ENCODE measurements at regions not wholly inside any gene's neighbourhood (a gene's known extent, or its start where the extent isn't known, plus 50 kb on each side); places are given as distances from the start of the nearest gene placed in this dataset.

- Histone ChIP-seq H3K9ac (ENCODE audit: low read length) (no peak overlapping the region), H4K91ac (ENCODE audit: low read depth, low read length) (no peak overlapping the region), H2BK120ac (ENCODE audit: insufficient read depth, low read length, poor library complexity) (no peak overlapping the region), H3K79me1 (ENCODE audit: low read length) (peaks cover under 1% of the 10 kb centered on the region), H3K36me3 (ENCODE audit: control insufficient read depth in 1 of 2, insufficient read depth in 2 of 2, low read length in 2 of 2) (no peaks in the 10 kb centered on the region), H2AFZ (ENCODE audit: insufficient read depth, low read length, poor library complexity) (no peak overlapping the region), H2BK5ac (ENCODE audit: low read depth, low read length, poor library complexity) (no peak overlapping the region), H3K4ac (ENCODE audit: low read depth, low read length) (no peak overlapping the region), H3K9me3 (ENCODE audit: insufficient read depth, low read depth, low read length) (no peaks in the 10 kb centered on the region), H3K14ac (ENCODE audit: low read length) (no peak overlapping the region), H3K4me2 (ENCODE audit: low read length) (no peak overlapping the region), H3K4me3 (ENCODE audit: low read depth, low read length) (no peak overlapping the region), H3K4me1 (ENCODE audit: control insufficient read depth in 1 of 2, insufficient read depth in 2 of 2, low read length in 2 of 2) (no peaks in the 10 kb centered on the region), H3K23ac (ENCODE audit: low read length) (peak overlapping the region; percentile 61), H3K27ac (ENCODE audit: low read depth, low read length) (no peak overlapping the region), H3K79me2 (ENCODE audit: control insufficient read depth, insufficient read depth, low read length, poor library complexity) (no peaks in the 10 kb centered on the region), H2AK5ac (ENCODE audit: low read length) (no peak overlapping the region), H3K18ac (ENCODE audit: low read length) (no peak overlapping the region), H3K27me3 (ENCODE audit: insufficient read depth, low read length) (no peaks in the 10 kb centered on the region), H4K8ac (ENCODE audit: low read depth, low read length) (no peak overlapping the region), H2BK12ac (ENCODE audit: low read length) (no peak overlapping the region), H4K12ac (ENCODE audit: low read depth, low read length) (no peak overlapping the region)
- DNase-seq: no peak
- no CpG with 5 or more reads among the region's 3 CpGs for WGBS (ENCODE audit: extremely low coverage, insufficient coverage, insufficient read length)
Measured at GRCh38 chr5:126348855-126349635, 74.2 kb upstream of the GRAMD2B start.

DNA sequence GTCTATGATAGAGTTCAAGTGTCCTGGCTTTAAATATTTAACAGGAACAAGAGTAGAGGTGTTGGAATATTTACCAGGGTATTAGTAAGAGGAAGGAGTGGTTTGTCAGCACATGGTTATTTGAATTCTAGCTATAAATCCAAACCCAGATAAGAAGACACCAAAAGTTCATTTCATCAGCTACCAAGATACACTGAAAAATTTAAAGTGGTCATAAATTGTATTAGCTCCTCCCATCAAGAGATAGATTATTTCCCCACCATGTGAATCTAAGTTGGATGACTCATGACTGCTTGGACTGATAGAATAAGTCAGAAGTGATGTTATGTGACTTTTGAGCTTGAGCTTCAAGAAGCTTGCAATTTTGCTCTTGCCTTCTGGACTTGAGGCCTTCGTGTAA is 72.1 kb upstream of the GRAMD2B start:
- no peaks in the 10 kb centered on the region for H3K79me2 ChIP-seq (ENCODE audit: control insufficient read depth, insufficient read depth, low read length, poor library complexity)
- no peak overlapping the region for H3K27ac ChIP-seq (ENCODE audit: low read depth, low read length)
- no peak overlapping the region for H2BK5ac ChIP-seq (ENCODE audit: low read depth, low read length, poor library complexity)
- no peak overlapping the region for H4K91ac ChIP-seq (ENCODE audit: low read depth, low read length)
- H3K4me1 ChIP-seq (ENCODE audit: control insufficient read depth in 1 of 2, insufficient read depth in 2 of 2, low read length in 2 of 2): no peaks in the 10 kb centered on the region
- H4K12ac ChIP-seq (ENCODE audit: low read depth, low read length): no peak overlapping the region
- H3K23ac ChIP-seq (ENCODE audit: low read length): no peak overlapping the region
- no peak overlapping the region for H2AFZ ChIP-seq (ENCODE audit: insufficient read depth, low read length, poor library complexity)
- H3K9me3 ChIP-seq (ENCODE audit: insufficient read depth, low read depth, low read length): no peaks in the 10 kb centered on the region
- H3K79me1 ChIP-seq (ENCODE audit: low read length): peaks cover 5% of the 10 kb centered on the region
- H3K4me2 ChIP-seq (ENCODE audit: low read length): no peak overlapping the region
- H3K18ac ChIP-seq (ENCODE audit: low read length): no peak overlapping the region
- no peaks in the 10 kb centered on the region for H3K36me3 ChIP-seq (ENCODE audit: control insufficient read depth in 1 of 2, insufficient read depth in 2 of 2, low read length in 2 of 2)
- no peak overlapping the region for H4K8ac ChIP-seq (ENCODE audit: low read depth, low read length)
- no peak overlapping the region for H3K9ac ChIP-seq (ENCODE audit: low read length)
- no peak overlapping the region for H3K4ac ChIP-seq (ENCODE audit: low read depth, low read length)
- H2BK12ac ChIP-seq (ENCODE audit: low read length): no peak overlapping the region
- no peak overlapping the region for H2AK5ac ChIP-seq (ENCODE audit: low read length)
- H3K4me3 ChIP-seq (ENCODE audit: low read depth, low read length): no peak overlapping the region
- no peak overlapping the region for H2BK120ac ChIP-seq (ENCODE audit: insufficient read depth, low read length, poor library complexity)
- WGBS (ENCODE audit: extremely low coverage, insufficient coverage, insufficient read length): no CpG with 5 or more reads among the region's 1 CpG
- peak in 1 of 2 donors; percentile 15 for DNase-seq
- no peaks in the 10 kb centered on the region for H3K27me3 ChIP-seq (ENCODE audit: insufficient read depth, low read length)
- H3K14ac ChIP-seq (ENCODE audit: low read length): no peak overlapping the region

GRCh38 chr5:126354012-126354857 is 69.0 kb upstream of the GRAMD2B start:
- Histone ChIP-seq H2BK120ac (ENCODE audit: insufficient read depth, low read length, poor library complexity) (no peak overlapping the region), H2AK5ac (ENCODE audit: low read length) (no peak overlapping the region), H4K12ac (ENCODE audit: low read depth, low read length) (no peak overlapping the region), H3K23ac (ENCODE audit: low read length) (no peak overlapping the region), H3K36me3 (ENCODE audit: control insufficient read depth in 1 of 2, insufficient read depth in 2 of 2, low read length in 2 of 2) (no peaks in the 10 kb centered on the region), H3K4me3 (ENCODE audit: low read depth, low read length) (no peak overlapping the region), H3K18ac (ENCODE audit: low read length) (no peak overlapping the region), H3K79me2 (ENCODE audit: control insufficient read depth, insufficient read depth, low read length, poor library complexity) (no peaks in the 10 kb centered on the region), H3K27me3 (ENCODE audit: insufficient read depth, low read length) (no peaks in the 10 kb centered on the region), H3K4me1 (ENCODE audit: control insufficient read depth in 1 of 2, insufficient read depth in 2 of 2, low read length in 2 of 2) (no peaks in the 10 kb centered on the region), H3K27ac (ENCODE audit: low read depth, low read length) (peak overlapping the region; percentile 80), H3K79me1 (ENCODE audit: low read length) (peaks cover 9% of the 10 kb centered on the region), H4K8ac (ENCODE audit: low read depth, low read length) (no peak overlapping the region), H2AFZ (ENCODE audit: insufficient read depth, low read length, poor library complexity) (no peak overlapping the region), H3K9ac (ENCODE audit: low read length) (no peak overlapping the region), H2BK5ac (ENCODE audit: low read depth, low read length, poor library complexity) (no peak overlapping the region), H3K14ac (ENCODE audit: low read length) (no peak overlapping the region), H3K4ac (ENCODE audit: low read depth, low read length) (no peak overlapping the region), H4K91ac (ENCODE audit: low read depth, low read length) (no peak overlapping the region), H3K4me2 (ENCODE audit: low read length) (peak overlapping the region; percentile 4), H3K9me3 (ENCODE audit: insufficient read depth, low read depth, low read length) (no peaks in the 10 kb centered on the region), H2BK12ac (ENCODE audit: low read length) (no peak overlapping the region)
- DNase-seq: peak; percentile 56 to 81
- WGBS (ENCODE audit: extremely low coverage, insufficient coverage, insufficient read length): no CpG with 5 or more reads among the region's 6 CpGs

DNA sequence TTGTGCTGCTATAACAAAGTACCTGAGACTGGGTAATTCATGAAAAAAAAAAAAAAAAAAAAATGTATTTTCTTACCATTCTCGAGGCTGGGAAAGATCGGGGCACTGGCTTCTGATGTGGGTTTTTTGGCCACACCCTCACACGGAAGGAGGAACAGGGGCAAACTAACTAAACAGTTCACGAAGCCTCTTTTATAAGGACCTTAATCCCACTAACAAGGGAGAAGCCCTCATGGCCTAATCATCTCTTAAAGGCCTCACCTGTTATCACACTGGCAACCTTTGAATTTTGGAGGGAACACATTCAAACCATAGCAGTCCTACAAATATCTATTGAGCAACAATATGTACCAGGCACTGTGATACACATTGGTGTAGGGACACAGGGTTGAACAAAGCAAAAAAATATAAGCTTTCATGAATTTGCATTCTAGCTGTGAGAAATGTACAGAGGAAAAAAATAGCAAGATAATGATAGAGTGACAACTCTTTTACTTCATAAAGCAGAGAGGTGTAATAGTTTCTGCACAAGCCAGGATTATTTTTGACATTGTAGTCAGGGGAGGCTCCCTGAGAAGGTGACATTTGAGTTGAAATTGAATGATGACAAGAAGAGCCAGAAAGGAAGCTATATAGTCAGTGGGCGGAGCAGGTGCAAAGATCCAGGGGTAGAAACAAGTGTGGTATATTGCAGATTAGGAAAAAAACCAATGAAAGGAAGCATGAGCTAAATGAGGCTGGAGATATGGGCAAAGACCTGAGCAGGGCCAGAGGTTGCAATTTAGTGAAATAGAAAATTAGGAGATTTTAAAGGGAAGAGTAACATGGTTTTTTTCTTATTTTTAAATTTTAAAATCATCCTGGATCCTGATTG is 68.1 kb upstream of the GRAMD2B start:
- H2AK5ac ChIP-seq (ENCODE audit: low read length): peak overlapping the region; percentile 70
- H3K27me3 ChIP-seq (ENCODE audit: insufficient read depth, low read length): no peaks in the 10 kb centered on the region
- H3K9me3 ChIP-seq (ENCODE audit: insufficient read depth, low read depth, low read length): no peaks in the 10 kb centered on the region
- H3K4me1 ChIP-seq (ENCODE audit: control insufficient read depth in 1 of 2, insufficient read depth in 2 of 2, low read length in 2 of 2): no peaks in the 10 kb centered on the region
- H3K23ac ChIP-seq (ENCODE audit: low read length): no peak overlapping the region
- H3K79me1 ChIP-seq (ENCODE audit: low read length): peaks cover 9% of the 10 kb centered on the region
- no peak overlapping the region for H2AFZ ChIP-seq (ENCODE audit: insufficient read depth, low read length, poor library complexity)
- peak overlapping the region; percentile 84 for H3K14ac ChIP-seq (ENCODE audit: low read length)
- H3K4me2 ChIP-seq (ENCODE audit: low read length): no peak overlapping the region
- peak overlapping the region; percentile 50 for H4K8ac ChIP-seq (ENCODE audit: low read depth, low read length)
- H2BK120ac ChIP-seq (ENCODE audit: insufficient read depth, low read length, poor library complexity): peak overlapping the region; percentile 81
- peak in 1 of 2 donors; percentile 23 for DNase-seq
- no peak overlapping the region for H3K27ac ChIP-seq (ENCODE audit: low read depth, low read length)
- no peaks in the 10 kb centered on the region for H3K79me2 ChIP-seq (ENCODE audit: control insufficient read depth, insufficient read depth, low read length, poor library complexity)
- no CpG with 5 or more reads among the region's 5 CpGs for WGBS (ENCODE audit: extremely low coverage, insufficient coverage, insufficient read length)
- no peak overlapping the region for H3K9ac ChIP-seq (ENCODE audit: low read length)
- H2BK12ac ChIP-seq (ENCODE audit: low read length): peak overlapping the region; percentile 94
- peak overlapping the region; percentile 48 for H3K18ac ChIP-seq (ENCODE audit: low read length)
- peak overlapping the region; percentile 88 for H4K12ac ChIP-seq (ENCODE audit: low read depth, low read length)
- H2BK5ac ChIP-seq (ENCODE audit: low read depth, low read length, poor library complexity): peak overlapping the region; percentile 59
- H3K4me3 ChIP-seq (ENCODE audit: low read depth, low read length): no peak overlapping the region
- peak overlapping the region; percentile 84 for H4K91ac ChIP-seq (ENCODE audit: low read depth, low read length)
- peak overlapping the region; percentile 58 for H3K4ac ChIP-seq (ENCODE audit: low read depth, low read length)
- H3K36me3 ChIP-seq (ENCODE audit: control insufficient read depth in 1 of 2, insufficient read depth in 2 of 2, low read length in 2 of 2): no peaks in the 10 kb centered on the region
